Nephron (organoid): ENCODE measurements at regions not wholly inside any gene's neighbourhood (a gene's known extent, or its start where the extent isn't known, plus 50 kb on each side); places are given as distances from the start of the nearest gene placed in this dataset.
"Not testable (repeated sequence)": the region's sequence is repeated elsewhere in the genome, so short reads cannot be mapped to it uniquely, and the experiment has no call there.

Experiments
- H3K27ac Mint-ChIP-seq, 3 experiments: 2 replicates each; pipeline ENCODE4 v1.8.0; 2020; ENCODE audit warnings: mixed read lengths in 3 of 3, mild to moderate bottlenecking in 2 of 3, moderate library complexity in 1 of 3
- H3K27me3 Mint-ChIP-seq: 2 replicates; pipeline ENCODE4 v1.8.0; 2021; ENCODE audit warnings: low read depth, mild to moderate bottlenecking, moderate library complexity, mixed read lengths
- H3K36me3 Mint-ChIP-seq: 2 replicates; pipeline ENCODE4 v1.8.0; 2020; ENCODE audit warnings: low read depth, mixed read lengths
- H3K4me1 Mint-ChIP-seq: 2 replicates; pipeline ENCODE4 v1.8.0; 2020; ENCODE audit warnings: mixed read lengths
- H3K4me3 Mint-ChIP-seq, 3 experiments: 2 replicates each; pipeline ENCODE4 v1.8.0; 2020; ENCODE audit warnings: mild to moderate bottlenecking in 3 of 3, mixed read lengths in 3 of 3, moderate library complexity in 2 of 3
- H3K9me3 Mint-ChIP-seq: 2 replicates; pipeline ENCODE4 v1.8.0; 2020; ENCODE audit warnings: mixed read lengths
- CTCF ChIP-seq, 3 experiments: fragments of 200-600 bp; sonication (generic); IDR thresholded peaks; one replicate each; pipeline ENCODE4 v1.5.0; 2021; ENCODE audit warnings: antibody characterized with exemption in 3 of 3; ENCODE audit not compliant: unreplicated experiment in 3 of 3

- Mint-ChIP-seq H3K27me3 (peaks cover 30% of the 10 kb centered on the region), H3K36me3 (no peaks in the 10 kb centered on the region), H3K27ac (no peak overlapping the region), H3K9me3 (peaks cover 4% of the 10 kb centered on the region), H3K4me3 (no peak overlapping the region), H3K4me1 (peaks cover 25% of the 10 kb centered on the region)
- no peak for TF ChIP-seq CTCF (IDR thresholded peaks at IDR 0.05; ENCODE audit: unreplicated experiment in 3 of 3)
Measured at GRCh38 chr1:38486085-38486484, 373.5 kb downstream of the RRAGC start.

- peaks cover 23% of the 10 kb centered on the region for H3K4me1 Mint-ChIP-seq
- peaks cover 18% of the 10 kb centered on the region for H3K9me3 Mint-ChIP-seq
- peaks cover 35% of the 10 kb centered on the region for H3K27me3 Mint-ChIP-seq
- H3K4me3 Mint-ChIP-seq: no peak overlapping the region
- peaks cover 5% of the 10 kb centered on the region for H3K36me3 Mint-ChIP-seq
- no peak overlapping the region for H3K27ac Mint-ChIP-seq
- no peak for TF ChIP-seq CTCF (IDR thresholded peaks at IDR 0.05; ENCODE audit: unreplicated experiment in 3 of 3)
Measured at GRCh38 chr1:38481871-38482826, 377.4 kb downstream of the RRAGC start.

GRCh38 chr1:38479662-38480061, 379.9 kb downstream of the RRAGC start:
- not testable (repeated sequence) for H3K4me3 Mint-ChIP-seq, H3K36me3 Mint-ChIP-seq, H3K27ac Mint-ChIP-seq
- Mint-ChIP-seq H3K9me3 (peaks cover 18% of the 10 kb centered on the region), H3K27me3 (peaks cover 46% of the 10 kb centered on the region), H3K4me1 (peaks cover 25% of the 10 kb centered on the region)

DNA sequence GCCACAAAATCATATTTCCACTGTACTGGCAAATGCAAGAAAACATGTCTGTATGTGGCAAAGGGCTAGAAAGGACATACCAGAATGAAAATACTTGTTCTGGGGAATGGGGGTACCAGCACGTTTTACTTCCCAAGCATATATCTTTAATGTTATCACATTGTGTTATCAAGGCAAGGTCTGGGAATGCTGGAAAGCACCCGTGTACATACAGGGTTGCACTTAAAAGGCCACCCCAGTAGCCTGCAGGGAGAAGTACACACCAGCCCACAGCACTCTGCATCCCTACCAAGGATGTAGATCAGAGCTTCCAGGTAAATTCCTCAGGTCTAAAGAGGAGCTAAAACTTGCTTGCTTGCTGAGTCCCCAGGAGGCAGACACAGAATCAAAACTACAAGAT, 381.8 kb downstream of the RRAGC start:
- H3K9me3 Mint-ChIP-seq: peaks cover 18% of the 10 kb centered on the region
- peaks cover 53% of the 10 kb centered on the region for H3K27me3 Mint-ChIP-seq
- H3K4me1 Mint-ChIP-seq: peaks cover 32% of the 10 kb centered on the region
- H3K36me3 Mint-ChIP-seq: peaks cover 5% of the 10 kb centered on the region
- no peak for TF ChIP-seq CTCF (IDR thresholded peaks at IDR 0.05; ENCODE audit: unreplicated experiment in 3 of 3)
- peak overlapping the region in 2 of 3 experiments; percentile 80 to 87 for H3K4me3 Mint-ChIP-seq
- no peak overlapping the region for H3K27ac Mint-ChIP-seq

DNA sequence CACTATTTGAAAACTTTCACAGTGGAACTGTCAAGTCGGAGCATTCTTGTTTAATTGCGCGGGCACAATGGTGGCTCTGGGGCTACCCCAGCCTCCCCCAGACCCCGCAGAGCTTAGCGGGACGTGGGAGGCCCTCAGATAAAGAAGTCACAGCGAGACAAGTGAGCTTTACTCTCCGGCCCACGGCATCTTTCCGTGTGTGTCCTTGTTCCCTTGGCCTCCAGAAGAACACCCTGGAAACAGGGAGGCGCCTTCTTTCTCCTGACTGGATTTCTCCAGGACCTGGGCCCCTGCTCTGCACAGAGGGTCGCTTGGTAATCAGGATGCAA, 382.8 kb downstream of the RRAGC start:
- Mint-ChIP-seq H3K27me3 (peaks cover 56% of the 10 kb centered on the region), H3K27ac (peak overlapping the region; percentile 24 to 82 (median 61)), H3K9me3 (peaks cover 18% of the 10 kb centered on the region), H3K4me3 (peak overlapping the region; percentile 76 to 87 (median 79)), H3K4me1 (peaks cover 32% of the 10 kb centered on the region), H3K36me3 (peaks cover 5% of the 10 kb centered on the region)
- TF ChIP-seq CTCF (IDR thresholded peaks at IDR 0.05; ENCODE audit: unreplicated experiment in 3 of 3): no peak

GRCh38 chr1:38476111-38476849, 383.3 kb downstream of the RRAGC start:
- peak overlapping the region; percentile 76 to 87 (median 81) for H3K4me3 Mint-ChIP-seq
- H3K9me3 Mint-ChIP-seq: peaks cover 20% of the 10 kb centered on the region
- H3K27me3 Mint-ChIP-seq: peaks cover 50% of the 10 kb centered on the region
- peaks cover 32% of the 10 kb centered on the region for H3K4me1 Mint-ChIP-seq
- H3K36me3 Mint-ChIP-seq: peaks cover 5% of the 10 kb centered on the region
- TF ChIP-seq CTCF (IDR thresholded peaks at IDR 0.05; ENCODE audit: unreplicated experiment in 3 of 3): no peak
- H3K27ac Mint-ChIP-seq: peak overlapping the region; percentile 24 to 82 (median 61)
